GM19452 (cell line): ENCODE measurements at regions not wholly inside any gene's neighbourhood (a gene's known extent, or its start where the extent isn't known, plus 50 kb on each side); places are given as distances from the start of the nearest gene placed in this dataset.
A peak's percentile ranks its signal among the peaks of the same experiment; 100 is the strongest.
"Not testable (repeated sequence)": the region's sequence is repeated elsewhere in the genome, so short reads cannot be mapped to it uniquely, and the experiment has no call there.

Source experiments
- ATAC-seq: cut with Tn5 transposase; IDR thresholded peaks from one replicate; pipeline ENCODE4 v1.9.1; 2021; ENCODE audit not compliant: unreplicated experiment

- ATAC-seq: peak; percentile 45
Measured at GRCh38 chr6:118719351-118720124, 68.1 kb upstream of the CEP85L start.

GRCh38 chr6:118718903-118719302 lies 67.5 kb upstream of the CEP85L start:
- no peak for ATAC-seq

GRCh38 chr6:118718297-118718696 lies 66.9 kb upstream of the CEP85L start:
- no peak for ATAC-seq

GRCh38 chr6:118717106-118717505 lies 65.7 kb upstream of the CEP85L start:
- no peak for ATAC-seq

GRCh38 chr6:118715907-118716306 lies 64.5 kb upstream of the CEP85L start:
- not testable (repeated sequence) for ATAC-seq

- ATAC-seq: no peak
Measured at GRCh38 chr6:118715376-118715775, 64.0 kb upstream of the CEP85L start.

- no peak for ATAC-seq
Measured at GRCh38 chr6:118714756-118715155, 63.4 kb upstream of the CEP85L start.

- no peak for ATAC-seq
Measured at GRCh38 chr6:118712969-118713368, 61.6 kb upstream of the CEP85L start.

- ATAC-seq: no peak
Measured at GRCh38 chr6:118710616-118711015, 59.2 kb upstream of the CEP85L start.

GRCh38 chr6:118709859-118710350 lies 58.5 kb upstream of the CEP85L start:
- peak; percentile 89 for ATAC-seq

- peak; percentile 1 for ATAC-seq
Measured at GRCh38 chr6:118708744-118709143, 57.4 kb upstream of the CEP85L start.

GRCh38 chr6:118708055-118708454 lies 56.7 kb upstream of the CEP85L start:
- no peak for ATAC-seq

GRCh38 chr6:118706702-118707101 lies 55.3 kb upstream of the CEP85L start:
- no peak for ATAC-seq

- peak; percentile 38 for ATAC-seq
Measured at GRCh38 chr6:118705544-118706491, 54.4 kb upstream of the CEP85L start.

GRCh38 chr6:118704915-118705314 lies 53.5 kb upstream of the CEP85L start:
- no peak for ATAC-seq

GRCh38 chr6:118701260-118701659 lies 49.9 kb upstream of the CEP85L start:
- not testable (repeated sequence) for ATAC-seq
